HG03097 (cell line): ENCODE measurements at regions not wholly inside any gene's neighbourhood (a gene's known extent, or its start where the extent isn't known, plus 50 kb on each side); places are given as distances from the start of the nearest gene placed in this dataset.

Experiments used
- ATAC-seq: cut with Tn5 transposase; IDR thresholded peaks from one replicate; pipeline ENCODE4 v1.9.1; 2021; ENCODE audit not compliant: unreplicated experiment, low FRiP score

DNA sequence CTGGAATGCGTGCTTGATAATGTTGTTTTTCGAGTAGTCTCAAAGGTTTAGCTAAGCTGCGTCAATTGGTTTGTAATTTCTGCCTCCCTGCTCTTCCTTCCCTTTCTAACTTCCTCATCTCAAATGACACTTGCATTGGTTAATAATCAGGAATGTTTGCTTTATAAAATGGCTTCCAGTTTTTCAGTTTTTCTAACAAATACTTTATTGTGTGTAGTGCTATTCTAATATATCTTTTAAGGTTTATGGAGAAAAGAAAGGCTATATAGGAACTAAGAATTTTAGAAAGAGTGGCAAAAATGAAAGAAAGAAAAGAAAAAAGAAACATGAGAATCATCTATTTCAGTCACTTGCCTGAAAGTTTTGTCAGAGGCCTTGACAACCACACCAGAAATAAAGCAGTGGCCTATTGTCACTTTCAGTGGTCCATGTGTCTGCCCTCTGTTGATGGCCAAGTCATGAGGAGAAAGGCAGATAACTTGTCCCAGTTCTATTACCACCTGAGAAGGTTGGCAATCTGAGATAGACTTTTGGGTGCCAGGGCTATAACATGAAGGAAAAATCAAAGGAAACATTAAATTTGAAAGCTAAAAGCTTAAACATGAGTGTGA lies 221.9 kb upstream of the KITLG start:
- ATAC-seq, result no peak

DNA sequence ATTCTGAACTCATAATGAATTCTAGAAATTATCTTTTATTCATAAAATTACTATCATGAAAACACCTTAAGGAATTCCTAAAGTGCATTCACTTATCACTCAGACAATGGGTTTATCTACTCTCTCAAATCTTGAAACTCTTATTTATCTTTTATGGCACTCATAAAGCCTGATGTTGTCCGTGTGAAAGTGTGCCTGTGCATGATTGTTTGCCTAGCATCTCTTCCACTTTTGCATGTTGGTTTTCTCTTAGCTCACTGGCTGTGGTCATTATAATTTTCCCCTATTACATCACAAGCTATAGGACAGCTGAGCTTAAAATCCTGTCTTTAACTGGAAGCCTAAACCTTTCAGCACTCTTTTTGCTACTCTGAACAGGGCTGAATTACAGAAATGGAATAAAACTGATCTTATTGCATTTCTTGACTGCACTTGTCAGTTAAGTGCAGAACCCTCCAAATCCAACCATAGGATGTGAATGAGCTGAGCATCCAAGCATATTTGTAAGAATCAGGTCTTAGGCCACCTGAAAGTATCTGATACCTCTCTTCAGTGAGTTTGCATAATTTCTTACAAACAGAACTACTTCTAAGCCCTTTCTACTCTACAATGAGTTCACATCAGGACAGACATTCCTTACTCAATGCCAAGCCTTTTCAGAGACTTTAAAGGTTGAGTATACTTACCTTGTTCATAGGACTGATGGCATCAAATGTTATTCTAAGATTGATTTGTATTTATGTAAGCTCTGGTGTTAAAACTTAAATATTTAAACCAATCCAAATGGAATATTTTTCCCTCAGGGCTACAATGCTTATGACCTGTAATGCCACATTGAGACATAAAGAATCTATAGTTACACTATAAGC lies 221.2 kb upstream of the KITLG start:
- ATAC-seq, result no peak

DNA sequence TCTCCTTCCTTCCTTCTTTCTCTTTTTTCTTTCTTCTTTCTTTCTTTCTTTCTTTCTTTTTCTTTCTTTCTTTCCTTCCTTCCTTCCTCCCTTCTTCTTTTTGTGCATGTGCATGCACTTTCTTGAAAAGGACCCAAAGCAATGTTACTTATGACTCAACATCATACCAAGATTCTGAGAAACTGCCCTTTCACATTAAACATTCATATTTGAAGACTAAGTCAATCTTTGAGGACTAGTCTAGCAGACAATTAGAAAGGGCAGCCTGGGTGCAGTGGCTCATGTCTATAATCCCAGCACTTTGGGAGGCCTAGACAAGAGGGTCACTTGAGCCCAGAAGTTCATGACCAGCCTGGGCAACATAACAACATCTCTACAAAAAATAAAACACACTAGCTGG lies 212.8 kb upstream of the KITLG start:
- no peak for ATAC-seq

DNA sequence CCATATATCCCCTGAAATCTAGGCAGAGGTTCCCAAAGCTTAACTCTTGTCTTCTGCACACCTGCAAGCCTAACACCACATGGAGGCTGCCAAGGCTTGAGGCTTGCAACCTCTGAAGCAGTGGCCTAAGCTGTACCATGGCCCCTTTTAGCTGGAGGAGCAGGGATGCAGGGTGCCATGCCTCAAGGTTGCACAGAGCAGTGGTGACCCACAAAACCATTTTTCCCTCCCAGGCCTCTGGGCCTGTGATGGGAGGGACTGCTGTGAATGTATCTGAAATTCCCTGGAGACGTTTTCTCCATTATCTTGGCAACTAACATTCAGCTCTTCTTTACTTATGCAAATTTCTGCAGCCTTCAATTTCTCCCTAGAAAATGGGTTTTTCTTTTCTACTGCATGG lies 210.0 kb upstream of the KITLG start:
- no peak for ATAC-seq

DNA sequence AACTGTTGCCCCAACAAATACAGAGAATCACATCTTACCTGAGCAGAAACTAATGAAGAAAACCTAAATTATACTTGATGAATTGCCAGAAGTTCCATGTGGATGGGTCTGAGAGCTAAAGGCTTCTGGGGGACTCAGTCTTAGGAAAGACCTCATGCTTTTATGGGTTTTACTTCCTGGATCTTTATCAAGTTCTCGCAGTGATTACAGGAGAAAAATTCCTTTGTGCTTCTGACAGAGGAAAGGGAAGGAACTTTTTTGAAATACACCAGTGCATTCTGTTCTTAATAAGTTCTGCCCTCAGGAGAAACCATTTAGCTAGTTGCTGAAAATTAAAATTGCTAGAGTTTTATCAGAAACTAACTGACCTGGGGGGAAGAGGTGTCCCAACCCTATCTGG lies 203.9 kb upstream of the KITLG start:
- ATAC-seq, result no peak

DNA sequence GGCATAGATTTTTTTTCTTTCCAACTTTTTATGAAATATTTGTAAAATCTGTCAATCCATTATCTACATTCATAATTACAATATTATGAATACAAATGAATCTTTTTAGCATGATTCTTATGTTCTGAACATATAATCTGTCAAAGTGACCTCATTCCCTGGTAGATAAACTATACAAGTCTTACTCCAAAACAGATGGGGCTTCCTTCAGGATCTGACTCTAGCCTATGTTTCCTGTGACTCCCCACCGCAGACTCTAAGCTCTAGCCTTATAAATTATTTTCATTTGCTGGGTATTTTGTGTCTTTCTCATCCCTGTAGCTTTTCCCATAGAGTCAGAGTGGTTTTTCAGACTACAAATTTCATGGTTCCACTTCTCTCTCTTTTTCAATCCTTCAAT lies 202.1 kb upstream of the KITLG start:
- no peak for ATAC-seq

DNA sequence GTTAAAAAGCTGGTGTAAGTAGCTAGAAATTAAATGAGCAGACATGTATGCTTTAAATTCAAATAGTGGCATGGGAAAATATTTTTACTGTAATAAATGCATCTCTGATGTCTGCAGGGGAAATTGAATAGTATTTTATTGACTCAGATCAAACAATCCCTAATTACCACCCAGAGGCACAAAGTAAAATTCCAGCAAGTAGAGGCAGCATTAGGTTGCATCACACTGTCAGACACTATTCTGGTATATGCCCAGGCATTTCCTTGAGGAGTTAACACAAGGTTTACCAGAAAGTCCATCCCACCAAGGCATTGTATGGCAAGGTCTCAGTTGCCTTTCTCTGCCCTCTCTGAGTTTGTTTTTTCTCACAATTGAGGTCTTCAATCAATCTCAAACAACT lies 201.6 kb upstream of the KITLG start:
- ATAC-seq, result no peak

DNA sequence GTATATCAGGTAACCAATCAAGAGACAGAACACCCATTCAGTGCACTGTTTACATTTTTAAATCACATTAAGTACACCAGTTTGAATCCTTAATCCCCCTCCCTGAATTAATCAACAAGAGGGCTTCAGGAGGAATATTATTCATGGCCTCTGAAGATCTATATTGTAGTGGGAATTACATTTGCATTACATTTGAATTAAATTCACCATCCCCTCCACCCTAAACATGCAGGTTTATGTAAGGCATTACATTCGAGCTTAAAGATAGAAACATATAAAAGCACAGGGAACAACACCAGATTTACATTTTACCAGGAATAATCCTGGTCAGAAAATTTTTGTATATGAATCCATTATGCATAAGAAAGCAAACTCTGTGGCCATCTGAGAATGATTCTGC lies 197.8 kb upstream of the KITLG start:
- ATAC-seq, result no peak

DNA sequence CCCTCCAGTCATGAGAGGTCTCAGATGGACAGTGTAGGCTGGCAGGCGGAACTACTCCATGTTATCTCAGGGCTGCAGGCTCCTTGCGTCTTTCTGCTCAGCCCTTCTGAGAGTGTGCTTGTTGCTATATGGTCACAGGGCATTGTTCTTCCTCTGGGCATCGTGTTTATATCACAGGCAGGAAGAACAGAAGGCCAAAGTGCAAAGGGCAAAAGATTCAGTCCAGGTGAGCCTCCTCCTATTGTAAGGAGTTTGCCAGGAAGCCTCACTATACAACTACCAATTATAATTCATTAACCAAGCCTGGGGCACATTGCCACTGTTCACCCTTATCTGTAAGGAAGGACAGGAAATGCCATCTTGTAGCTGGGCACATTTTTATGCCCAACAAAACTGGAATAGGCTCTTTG lies 195.5 kb upstream of the KITLG start:
- no peak for ATAC-seq

DNA sequence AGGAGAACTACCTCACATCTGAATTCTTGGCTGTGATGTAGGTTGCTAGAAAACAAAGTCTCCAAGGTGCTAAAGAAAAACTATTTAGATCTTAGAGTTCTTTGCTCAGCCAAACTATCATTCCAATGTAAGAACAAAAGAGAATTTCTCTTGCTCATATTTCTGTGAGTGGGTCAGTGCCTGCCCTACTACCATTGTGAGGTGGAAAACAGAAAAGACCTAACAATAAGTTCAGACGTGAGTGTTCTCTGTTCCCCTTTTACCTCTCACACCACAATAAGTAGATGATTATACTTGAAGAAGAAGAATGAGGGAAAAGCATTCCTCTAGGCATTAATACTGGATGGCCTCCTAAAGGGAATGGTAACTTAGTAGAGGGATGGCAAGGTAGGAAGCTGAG lies 187.4 kb upstream of the KITLG start:
- ATAC-seq, result no peak

DNA sequence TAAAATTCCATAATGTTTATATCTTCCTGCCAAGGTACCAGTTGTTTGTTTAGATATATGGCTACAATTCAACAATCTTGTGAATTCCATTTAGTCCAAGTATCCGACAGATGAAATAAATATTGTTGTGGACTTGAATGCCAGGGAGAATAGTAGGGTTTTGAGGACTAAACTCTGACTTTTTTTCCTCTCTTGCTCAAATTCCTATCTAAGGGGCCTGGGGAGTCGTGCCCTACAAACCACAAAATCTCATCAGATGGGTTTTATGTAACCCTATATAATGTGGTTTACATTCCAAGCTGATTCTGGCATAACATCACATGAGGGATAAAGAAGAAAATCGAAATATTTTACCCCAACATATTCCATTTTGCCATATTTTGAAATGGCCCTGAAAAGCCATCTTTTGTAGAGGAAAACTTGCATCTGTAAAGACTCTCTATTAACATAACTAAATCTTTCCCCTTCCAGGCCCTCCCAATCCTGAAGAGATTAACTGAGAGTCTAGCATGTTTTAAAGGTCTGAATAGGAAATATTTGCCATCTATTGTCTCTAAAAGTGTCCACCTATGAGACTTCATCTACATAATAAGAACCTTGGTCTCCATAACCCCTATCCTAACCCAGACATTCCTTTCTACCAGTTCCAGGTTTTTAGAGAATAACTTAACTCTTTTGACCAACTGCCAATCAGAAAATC lies 184.7 kb upstream of the KITLG start:
- ATAC-seq, result no peak

DNA sequence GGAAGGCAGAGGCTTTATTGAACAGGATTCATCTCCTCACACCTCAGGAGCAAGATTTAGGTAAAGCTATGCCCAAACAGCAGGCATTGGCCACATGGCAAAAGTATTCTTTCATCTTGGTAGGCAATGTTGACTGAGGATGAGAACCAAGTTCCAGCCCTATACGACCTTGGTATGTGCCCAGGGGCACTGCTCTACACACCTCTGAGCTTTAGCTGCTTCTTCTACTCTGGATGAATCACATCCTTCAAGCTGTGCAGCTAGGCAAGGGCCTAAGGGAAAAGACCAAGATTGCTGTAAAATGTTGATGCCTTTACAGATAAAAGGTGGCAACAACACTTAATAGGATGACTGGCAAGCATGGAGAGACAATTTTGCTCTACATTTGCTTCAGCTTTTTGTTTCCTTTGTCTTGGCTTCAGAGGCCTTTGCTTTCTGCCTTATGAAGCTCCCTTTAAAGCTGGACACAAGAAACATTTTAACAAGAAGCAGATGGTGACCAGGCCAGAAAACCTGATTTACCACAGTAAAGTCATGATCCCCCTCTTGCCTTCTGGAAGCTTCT lies 183.3 kb upstream of the KITLG start:
- ATAC-seq, result no peak

DNA sequence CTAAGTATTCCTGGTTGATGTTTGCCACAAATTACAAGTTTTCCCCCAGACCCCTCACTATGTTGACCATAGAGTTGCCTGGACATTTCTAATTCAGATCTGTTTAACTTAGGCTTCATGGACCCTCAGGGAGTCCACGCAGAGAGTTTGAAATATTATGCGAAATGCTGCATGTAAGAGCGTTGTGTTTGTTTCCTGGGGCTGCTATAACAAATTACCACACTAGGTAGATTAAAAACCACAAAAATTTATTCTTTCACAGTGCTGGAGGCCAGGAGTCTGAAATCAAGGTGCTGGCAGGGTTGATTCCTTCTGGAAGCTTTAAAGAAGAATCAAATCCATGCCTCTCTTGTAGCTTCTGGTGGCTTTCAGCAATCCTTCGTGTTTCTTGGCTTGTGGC lies 177.9 kb upstream of the KITLG start:
- no peak for ATAC-seq

DNA sequence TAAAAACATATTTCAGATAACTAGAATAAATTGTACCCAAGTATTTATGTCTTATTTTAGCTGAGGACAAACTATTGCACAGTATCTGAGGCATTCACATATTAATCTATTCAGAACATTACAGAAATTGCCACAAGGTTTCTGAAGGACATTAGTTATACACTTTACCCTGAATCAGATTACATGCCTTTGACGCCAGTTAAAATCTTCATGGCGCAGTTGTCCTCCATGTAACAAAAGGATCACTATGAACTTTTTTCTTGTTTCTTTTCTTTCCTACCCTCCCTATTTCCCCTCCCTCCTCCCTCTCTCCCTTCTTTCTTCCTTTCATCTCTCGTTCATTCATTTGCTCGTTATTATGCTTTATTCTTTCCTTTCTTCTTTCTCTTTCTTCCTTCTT lies 176.6 kb upstream of the KITLG start:
- no peak for ATAC-seq

DNA sequence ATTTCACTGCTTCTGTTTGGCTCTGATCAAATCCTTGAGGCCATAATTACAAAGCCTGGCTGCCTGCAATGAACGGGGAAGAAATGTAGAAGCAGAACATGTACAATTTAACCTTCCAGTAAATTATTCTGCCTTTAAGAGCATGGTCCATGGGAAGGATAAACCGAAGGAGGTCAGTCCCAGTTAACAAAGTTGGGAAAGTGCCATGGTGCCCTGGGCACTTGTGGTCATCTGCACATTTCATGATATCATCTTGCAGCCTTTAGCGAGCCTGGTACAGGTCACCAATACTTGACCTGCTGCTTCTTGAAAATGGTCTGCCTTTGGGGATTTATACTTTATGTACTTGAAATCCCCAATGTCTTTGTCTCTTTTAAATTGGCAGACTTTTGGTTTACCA lies 175.9 kb upstream of the KITLG start:
- no peak for ATAC-seq

DNA sequence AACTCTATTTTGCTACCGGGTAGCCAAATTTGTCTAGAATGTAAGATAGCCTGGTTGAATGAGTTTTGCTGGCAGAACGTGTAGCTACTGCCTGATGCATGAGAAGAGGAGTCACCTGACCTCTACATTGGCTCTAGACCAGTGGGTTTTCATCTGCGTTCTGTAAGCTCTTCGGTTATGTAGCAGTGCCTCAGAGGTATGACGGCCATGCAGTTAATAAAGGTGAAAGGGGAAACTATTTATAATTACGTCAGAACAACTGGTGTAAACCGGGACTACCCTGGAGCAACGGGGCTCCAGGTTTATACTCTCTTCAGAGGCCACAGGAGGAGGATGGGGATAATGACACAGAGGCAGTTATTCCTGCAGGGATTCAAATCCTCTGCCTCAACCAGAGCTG lies 173.4 kb upstream of the KITLG start:
- no peak for ATAC-seq

DNA sequence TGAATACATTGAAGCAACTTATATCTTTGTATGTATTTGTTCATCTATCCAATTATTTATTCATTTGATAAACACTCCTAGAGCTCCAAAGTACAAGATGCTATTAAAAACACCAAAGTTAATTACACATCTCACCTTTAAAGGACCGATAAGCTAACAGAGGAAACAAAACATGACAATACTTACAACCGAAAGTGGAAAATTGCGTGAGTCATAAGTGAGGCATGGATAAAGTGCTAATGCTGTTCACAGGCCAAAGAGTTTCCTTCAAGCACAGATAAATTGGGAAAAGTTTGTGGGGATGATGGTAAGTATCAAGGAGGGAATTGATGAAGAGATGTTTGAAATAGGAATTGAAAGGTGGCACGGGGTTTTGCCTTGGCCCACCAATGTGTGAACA lies 172.8 kb upstream of the KITLG start:
- ATAC-seq, result no peak

DNA sequence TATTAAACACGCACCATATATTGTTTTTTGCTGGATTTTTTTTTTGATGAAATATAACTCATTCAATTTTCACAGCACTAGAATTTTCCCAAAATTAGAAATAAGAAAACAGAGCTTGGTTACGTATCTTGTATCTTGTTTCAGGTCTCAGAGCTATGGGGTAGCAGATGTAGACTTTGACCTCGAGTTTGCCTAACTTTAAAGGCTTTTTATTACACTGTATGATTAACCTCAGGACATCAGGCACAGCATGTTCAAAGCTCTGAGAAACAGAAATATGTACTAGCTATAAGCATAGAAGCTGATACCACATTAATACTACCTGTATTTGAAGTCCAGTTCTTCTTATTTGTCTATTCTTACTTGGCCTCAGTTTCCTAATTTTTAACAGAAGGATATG lies 171.9 kb upstream of the KITLG start:
- no peak for ATAC-seq

DNA sequence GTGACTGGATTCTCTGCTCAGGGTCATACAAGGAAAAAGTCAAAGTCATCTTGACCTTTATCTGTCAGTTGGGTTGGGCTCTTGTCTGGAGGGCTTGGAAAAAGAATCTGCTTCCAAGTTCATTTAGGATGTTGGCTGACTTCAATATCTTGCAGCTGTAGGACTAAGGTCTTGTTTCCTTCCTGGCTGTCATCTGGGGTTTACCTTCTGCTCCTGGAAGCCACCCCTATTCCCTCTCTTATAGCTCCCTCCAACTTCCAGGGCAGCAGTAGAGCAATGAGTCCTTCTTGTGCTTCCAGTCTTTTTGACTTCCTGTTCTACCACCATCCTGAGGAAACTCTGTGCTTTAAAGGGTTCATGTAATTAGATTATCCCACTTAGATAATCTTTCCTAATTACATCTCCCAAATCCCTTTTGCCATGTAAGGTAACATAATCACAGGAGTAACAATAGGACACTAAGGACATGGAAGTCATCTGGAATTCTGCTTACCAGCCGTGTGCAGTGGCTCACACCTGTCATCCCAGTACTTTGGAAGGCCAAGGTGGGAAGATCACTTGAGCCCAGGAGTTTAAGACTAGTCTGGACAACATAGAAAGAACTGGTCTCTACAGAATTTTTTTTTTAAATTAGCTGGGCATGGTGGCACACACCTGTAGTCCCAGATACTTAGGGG lies 170.7 kb upstream of the KITLG start:
- no peak for ATAC-seq

DNA sequence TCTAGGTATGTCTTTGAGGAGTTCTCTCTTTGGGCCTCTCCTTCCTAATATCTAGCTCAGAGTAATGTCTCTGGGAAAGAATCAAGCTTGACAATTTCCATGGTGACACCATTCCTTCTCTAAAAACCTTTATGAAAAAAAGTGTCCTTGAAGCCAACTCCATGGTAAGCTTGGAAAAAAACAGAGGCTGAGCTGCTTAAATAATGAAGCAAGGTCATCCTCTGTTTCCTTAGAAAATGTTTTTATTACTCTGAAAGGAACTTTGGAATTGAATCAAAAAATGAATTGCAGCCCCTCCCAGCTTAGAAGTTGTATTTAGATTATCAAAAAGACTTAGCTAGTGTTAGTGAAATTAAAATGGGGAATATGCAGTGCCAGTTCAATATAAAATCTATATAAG lies 166.1 kb upstream of the KITLG start:
- no peak for ATAC-seq
